PFSK-1 (cell line): ENCODE measurements at regions not wholly inside any gene's neighbourhood (a gene's known extent, or its start where the extent isn't known, plus 50 kb on each side); places are given as distances from the start of the nearest gene placed in this dataset.

Source experiments
- FOXP2 ChIP-seq: optimal IDR thresholded peaks from 2 replicates; pipeline ENCODE3; 2011; ENCODE audit warnings: borderline replicate concordance, control low read depth, inconsistent platforms; ENCODE audit not compliant: insufficient read depth; ENCODE audit errors: extremely low read length, extremely low read depth
- POLR2AphosphoS5 ChIP-seq: IDR thresholded peaks from 2 replicates; pipeline ENCODE4 v1.6.1; 2012; ENCODE audit warnings: low read depth, mild to moderate bottlenecking, control low read depth, low read length, moderate library complexity
- SIN3A ChIP-seq: IDR thresholded peaks from 2 replicates; pipeline ENCODE4 v1.6.1; 2012; ENCODE audit warnings: mild to moderate bottlenecking, low read length, moderate library complexity, borderline replicate concordance; ENCODE audit not compliant: insufficient read depth
- TAF1 ChIP-seq: IDR thresholded peaks from 2 replicates; pipeline ENCODE4 v1.6.1; 2012; ENCODE audit warnings: low read length, control low read depth, borderline replicate concordance; ENCODE audit not compliant: insufficient read depth
- TF ChIP-seq, protein P1 (sequence below), 2 experiments: IDR thresholded peaks; 2 replicates each; pipeline versions ENCODE4 v1.6.1 to v1.8.0; 2011 to 2012; ENCODE audit warnings: low read depth in 2 of 2, low read length in 2 of 2, control low read depth in 1 of 2, inconsistent platforms in 1 of 2, mild to moderate bottlenecking in 1 of 2, moderate library complexity in 1 of 2; ENCODE audit not compliant: insufficient read depth in 1 of 2

GRCh38 chr2:204157684-204158083, 221.1 kb downstream of the ICOS start:
- TF ChIP-seq FOXP2 (no peak), TAF1 (no peak), POLR2AphosphoS5 (no peak)

DNA sequence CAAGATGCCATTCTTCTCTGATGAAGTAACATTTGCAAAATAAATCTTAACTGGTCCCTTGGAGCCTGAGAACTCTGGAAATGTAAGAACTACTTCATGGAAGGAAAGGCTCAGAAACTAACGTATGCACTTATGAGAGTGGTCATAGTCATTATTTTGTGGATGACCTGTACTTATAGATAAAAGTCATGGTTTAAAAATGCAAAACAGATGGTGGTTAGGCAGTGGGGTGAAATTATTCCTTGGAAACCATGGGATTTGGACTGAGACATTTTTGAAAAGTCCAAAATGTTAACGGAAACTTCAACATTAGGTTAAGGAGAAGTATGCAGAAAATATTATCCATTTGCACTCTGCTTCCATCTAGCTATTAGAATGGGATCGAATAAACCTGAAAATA, 223.0 kb downstream of the ICOS start:
- TF ChIP-seq TAF1 (no peak), SIN3A (no peak), FOXP2 (no peak), POLR2AphosphoS5 (no peak)
- TF ChIP-seq, protein P1, sequence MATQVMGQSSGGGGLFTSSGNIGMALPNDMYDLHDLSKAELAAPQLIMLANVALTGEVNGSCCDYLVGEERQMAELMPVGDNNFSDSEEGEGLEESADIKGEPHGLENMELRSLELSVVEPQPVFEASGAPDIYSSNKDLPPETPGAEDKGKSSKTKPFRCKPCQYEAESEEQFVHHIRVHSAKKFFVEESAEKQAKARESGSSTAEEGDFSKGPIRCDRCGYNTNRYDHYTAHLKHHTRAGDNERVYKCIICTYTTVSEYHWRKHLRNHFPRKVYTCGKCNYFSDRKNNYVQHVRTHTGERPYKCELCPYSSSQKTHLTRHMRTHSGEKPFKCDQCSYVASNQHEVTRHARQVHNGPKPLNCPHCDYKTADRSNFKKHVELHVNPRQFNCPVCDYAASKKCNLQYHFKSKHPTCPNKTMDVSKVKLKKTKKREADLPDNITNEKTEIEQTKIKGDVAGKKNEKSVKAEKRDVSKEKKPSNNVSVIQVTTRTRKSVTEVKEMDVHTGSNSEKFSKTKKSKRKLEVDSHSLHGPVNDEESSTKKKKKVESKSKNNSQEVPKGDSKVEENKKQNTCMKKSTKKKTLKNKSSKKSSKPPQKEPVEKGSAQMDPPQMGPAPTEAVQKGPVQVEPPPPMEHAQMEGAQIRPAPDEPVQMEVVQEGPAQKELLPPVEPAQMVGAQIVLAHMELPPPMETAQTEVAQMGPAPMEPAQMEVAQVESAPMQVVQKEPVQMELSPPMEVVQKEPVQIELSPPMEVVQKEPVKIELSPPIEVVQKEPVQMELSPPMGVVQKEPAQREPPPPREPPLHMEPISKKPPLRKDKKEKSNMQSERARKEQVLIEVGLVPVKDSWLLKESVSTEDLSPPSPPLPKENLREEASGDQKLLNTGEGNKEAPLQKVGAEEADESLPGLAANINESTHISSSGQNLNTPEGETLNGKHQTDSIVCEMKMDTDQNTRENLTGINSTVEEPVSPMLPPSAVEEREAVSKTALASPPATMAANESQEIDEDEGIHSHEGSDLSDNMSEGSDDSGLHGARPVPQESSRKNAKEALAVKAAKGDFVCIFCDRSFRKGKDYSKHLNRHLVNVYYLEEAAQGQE (IDR thresholded peaks at IDR 0.05; ENCODE audit: insufficient read depth in 1 of 2, low read depth in 2 of 2, low read length in 2 of 2): no peak

DNA sequence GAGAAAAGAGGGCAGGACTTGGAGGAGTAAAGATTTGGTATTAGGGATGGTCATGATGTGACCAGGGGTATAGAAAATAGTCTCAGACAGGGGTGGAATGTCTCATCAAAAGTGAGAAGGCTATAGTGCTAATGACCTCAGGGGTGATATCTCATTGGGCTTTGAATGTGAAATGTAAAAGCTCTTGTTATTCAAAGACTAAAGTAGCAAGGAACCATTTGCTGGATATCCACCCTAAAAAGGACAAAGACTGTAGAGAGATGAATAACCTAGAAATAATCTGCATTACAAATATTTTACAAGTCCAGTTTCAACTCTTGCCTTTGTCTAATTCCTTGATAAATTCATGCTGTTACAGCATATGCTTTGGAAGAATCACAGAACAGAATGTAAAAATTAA, 224.4 kb downstream of the ICOS start:
- no peak for TF ChIP-seq SIN3A
- no peak for TF ChIP-seq POLR2AphosphoS5
- TF ChIP-seq, protein P1 (IDR thresholded peaks at IDR 0.05; ENCODE audit: insufficient read depth in 1 of 2, low read depth in 2 of 2, low read length in 2 of 2): no peak
- TF ChIP-seq FOXP2: no peak
- TF ChIP-seq TAF1: no peak

DNA sequence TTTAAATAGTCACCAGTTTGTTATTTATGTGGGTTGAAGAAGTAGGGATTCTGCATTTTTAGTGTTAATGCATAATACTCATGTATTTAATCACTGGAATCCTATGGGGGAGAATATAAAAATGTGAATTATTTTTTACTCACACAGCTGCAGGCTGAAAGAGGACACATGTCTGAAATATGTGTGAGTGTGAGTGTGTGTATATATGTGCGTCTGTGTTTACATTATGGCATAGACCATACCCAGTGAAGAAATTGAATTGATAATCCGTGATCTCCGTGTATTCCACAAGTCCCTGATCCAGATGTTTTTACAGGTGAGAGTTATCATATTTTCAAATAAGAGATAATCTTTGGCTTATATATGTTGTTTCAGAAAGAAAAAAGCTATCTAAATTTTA, 225.3 kb downstream of the ICOS start:
- no peak for TF ChIP-seq POLR2AphosphoS5
- no peak for TF ChIP-seq TAF1
- no peak for TF ChIP-seq SIN3A
- TF ChIP-seq FOXP2: no peak
- TF ChIP-seq, protein P1 (IDR thresholded peaks at IDR 0.05; ENCODE audit: insufficient read depth in 1 of 2, low read depth in 2 of 2, low read length in 2 of 2): no peak

DNA sequence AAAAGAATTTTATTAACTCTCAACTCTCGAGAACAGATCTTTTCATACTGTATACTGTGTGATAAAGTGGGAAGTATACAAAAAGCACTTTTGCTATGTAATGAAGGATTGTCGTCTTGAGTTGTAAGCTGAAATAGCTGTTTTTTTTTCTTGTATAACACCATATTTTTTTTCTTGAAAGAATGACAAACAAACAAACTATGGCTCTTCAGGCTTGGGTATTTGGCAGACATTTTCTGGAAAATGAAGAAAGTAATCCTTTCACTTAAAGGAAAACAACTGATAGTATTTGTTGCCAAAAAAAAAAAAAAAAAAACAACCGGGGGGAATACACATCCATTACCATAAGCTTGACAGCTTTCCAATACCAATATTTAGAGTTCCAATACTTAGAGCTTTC, 230.4 kb downstream of the ICOS start:
- TF ChIP-seq TAF1: no peak
- TF ChIP-seq, protein P1 (IDR thresholded peaks at IDR 0.05; ENCODE audit: insufficient read depth in 1 of 2, low read depth in 2 of 2, low read length in 2 of 2): no peak
- no peak for TF ChIP-seq POLR2AphosphoS5
- no peak for TF ChIP-seq FOXP2
- no peak for TF ChIP-seq SIN3A

- TF ChIP-seq SIN3A (no peak), POLR2AphosphoS5 (no peak), FOXP2 (no peak), TAF1 (no peak)
Observed at GRCh38 chr2:204170411-204170810, 233.8 kb downstream of the ICOS start.
